GM19438 (cell line): ENCODE measurements at regions not wholly inside any gene's neighbourhood (a gene's known extent, or its start where the extent isn't known, plus 50 kb on each side); places are given as distances from the start of the nearest gene placed in this dataset.
A peak's percentile ranks its signal among the peaks of the same experiment; 100 is the strongest.

Experiments
- ATAC-seq: cut with Tn5 transposase; IDR thresholded peaks from one replicate; pipeline ENCODE4 v1.9.1; 2021; ENCODE audit warnings: low read depth; ENCODE audit not compliant: unreplicated experiment

DNA sequence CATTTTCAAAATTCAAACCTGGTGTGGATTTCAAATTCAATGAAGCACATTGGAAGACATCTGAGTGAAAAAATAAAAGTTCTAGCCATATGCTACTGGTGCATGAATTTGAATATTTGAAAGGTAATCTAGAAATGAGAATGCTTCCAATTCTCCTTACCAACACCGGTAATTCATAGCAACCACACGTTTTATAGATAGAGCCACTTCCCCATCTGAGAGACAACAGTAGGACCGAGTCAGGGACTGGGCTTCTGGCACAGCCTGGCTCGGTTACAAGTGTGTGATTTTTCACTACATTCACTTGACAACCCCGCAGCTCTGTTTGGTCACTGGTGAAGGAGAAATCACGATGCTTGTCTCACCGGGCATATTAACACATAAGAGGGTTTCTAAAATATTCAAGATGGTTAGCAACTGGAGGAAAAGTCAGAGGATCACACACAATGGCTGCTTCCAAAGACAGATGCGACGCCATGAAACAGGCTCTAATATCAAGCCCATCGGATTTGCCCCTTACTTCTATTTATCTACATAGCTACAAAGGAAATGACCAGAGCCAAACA lies 86.5 kb upstream of the FOXN3 start:
- no peak for ATAC-seq

DNA sequence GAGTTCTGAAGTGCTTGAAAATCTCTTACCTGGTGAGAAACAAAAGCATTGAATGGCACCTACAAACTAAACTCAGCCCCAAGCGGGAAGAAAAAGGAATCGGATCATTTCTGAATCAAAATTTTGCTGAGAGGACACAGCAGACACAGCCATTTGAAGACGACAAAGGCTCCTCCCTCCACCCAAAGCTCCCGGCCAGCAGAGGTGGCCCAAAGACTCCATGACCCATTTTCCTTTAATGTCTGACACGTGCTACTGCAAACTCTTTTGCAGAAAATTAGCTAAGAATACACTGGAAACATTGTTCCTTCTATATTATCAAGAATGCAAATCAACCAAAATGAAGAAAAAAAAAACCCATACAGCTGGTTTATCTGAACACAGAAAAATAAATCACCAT lies 85.9 kb upstream of the FOXN3 start:
- ATAC-seq = no peak

DNA sequence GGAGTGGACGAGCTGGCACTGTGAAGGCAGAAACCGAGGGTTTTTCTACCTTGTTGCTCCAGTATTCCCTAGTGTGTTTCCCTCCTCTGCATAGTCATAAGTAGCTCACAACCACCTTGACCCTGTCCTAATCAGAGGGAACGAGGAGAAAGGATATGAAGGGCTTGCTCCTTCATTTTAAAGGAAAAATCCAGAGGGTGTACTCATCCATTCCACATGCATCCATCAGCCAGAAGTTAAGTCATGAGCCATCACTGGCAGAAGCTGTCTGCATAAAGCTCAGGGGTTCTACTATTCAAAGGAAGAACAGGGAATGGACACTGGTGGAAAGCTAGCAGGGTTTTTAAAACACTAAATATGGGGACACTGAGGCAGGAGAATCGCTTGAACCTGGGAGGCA lies 84.3 kb upstream of the FOXN3 start:
- no peak for ATAC-seq

DNA sequence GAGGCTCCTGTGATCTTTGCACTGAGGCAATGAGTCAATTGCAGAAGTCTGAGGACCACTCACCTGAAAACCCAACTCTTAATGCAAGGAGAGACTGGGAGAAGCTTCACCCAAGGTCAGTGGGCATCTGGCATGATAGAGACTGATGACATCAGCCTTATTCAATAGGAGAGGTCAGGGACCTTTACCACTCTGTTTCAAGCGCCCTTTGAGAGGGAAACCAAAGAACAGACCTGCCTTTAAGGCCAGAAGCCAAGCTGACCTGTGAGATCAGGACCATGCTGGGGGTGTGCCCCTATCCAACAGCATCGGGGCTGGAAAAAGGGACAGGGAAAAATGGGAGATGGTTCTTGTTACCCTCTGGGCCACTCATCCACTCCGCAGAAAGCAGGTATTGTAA lies 83.3 kb upstream of the FOXN3 start:
- no peak for ATAC-seq

DNA sequence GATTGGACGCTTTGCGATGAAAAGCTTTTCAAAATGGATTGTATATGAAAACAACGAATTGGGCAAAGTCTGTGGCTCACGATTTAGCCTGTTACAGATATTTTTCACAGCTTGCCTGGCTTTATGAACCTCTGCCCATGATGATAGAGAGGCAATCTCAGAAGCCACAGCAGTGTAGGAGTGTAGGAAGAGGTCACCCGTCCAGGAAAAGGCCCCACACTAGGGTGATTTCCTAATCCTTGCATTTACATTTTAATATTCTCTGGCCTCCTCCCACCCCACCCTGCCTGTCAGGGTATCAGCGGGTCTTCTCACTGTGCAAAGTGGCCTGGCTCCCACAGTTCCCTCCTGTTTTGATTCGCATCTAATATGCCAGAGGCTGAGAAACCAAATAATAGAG lies 81.8 kb upstream of the FOXN3 start:
- ATAC-seq = no peak

DNA sequence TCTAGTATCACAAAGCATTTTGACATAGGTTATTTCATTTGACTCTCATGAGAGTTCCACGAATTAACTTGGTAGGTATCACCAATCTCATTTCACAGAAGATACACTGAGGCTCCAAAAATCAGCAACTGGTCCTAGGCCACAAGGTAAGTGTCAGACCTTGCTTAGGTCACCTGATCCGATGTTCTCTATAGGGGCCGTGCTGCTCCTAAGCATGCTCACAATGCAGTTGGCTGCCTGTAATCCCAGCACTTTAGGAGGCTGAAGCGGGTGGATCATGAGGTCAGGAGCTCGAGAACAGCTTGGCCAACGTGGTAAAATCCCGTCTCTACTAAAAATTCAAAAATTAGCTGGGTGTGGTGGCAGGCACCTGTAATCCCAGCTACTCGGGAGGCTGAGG lies 78.7 kb upstream of the FOXN3 start:
- no peak for ATAC-seq

DNA sequence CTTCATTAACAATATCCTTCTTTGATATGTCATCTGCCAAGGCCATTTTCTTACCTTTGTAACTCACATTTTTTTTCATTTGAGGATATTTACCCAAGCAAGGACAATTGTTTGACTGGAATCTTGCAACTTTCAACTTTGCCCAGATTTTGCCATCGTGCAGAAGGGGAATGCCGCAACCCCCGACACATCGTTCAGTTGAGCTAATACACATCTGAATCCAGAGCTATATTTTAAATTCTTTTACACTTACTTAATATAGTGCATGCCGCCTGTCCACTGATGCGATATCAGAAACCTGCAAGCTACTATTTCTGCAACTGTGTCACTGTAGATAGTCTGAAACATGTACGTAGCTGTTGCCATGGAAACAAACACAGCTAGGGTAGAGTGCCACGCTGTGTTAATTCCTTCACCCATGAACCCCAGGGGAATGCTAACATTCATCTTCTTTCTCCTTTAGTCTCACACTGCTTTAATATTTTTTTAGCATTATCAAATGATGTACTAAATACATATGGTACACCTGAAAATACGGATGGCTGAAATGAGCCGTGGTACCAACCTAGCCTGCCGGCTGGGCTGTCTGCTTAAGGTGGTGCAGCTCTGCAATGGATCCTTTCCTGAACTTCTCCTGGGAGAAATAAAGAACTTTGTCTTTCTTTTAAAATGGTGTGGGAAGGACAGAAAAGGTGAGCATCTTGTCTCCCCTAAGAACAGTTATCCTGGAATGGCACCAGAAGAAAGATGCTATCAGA lies 77.0 kb upstream of the FOXN3 start:
- peak; percentile 93 for ATAC-seq

DNA sequence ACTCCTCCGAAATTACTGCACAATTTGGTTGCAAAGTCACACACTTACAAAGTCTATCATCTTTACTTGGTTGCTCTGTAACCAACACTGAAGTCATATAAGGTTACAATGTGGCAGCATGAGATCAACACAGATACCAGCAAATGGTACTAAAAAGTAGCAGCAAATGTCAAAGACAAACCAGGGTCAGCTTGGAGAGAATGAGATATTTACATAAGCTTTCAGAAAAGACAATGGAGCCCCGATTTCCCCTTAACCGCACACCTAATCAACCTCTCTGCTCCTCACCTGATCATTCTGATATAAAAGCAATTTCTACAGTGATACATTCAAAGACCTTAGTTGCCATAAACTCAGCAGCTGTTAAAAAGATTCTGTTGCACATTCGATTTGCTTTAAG lies 76.4 kb upstream of the FOXN3 start:
- ATAC-seq = no peak

DNA sequence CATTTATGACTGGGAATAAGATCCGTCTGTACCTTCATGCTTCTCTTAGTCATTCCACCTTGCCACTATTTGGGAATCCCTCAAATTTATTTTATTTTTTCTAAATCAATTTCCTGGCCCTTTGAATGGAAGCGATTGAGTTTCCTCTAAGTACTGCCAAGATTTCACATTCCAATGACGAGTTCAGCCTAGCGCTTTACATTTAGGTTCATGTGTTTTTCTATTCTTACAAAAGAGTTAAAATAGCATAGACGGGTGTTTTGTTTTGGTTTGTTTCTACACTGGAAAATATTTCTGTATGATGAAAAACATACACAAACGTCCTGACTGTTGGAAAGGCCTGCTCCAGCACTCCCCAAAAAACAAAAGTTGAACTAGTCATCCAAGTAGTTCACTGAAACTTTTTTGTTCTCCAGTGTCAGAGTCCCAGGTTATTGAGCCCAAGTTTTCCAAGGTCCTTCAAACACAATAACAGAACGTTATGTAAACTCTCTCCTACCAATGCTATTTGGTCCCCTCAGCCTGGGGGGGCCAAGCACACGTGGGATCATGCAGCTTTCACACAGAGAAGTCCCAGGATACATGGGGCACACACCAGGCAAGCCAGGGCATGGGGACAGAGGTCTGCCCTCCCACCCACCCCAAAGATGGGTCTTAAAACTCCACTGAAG lies 74.8 kb upstream of the FOXN3 start:
- no peak for ATAC-seq

DNA sequence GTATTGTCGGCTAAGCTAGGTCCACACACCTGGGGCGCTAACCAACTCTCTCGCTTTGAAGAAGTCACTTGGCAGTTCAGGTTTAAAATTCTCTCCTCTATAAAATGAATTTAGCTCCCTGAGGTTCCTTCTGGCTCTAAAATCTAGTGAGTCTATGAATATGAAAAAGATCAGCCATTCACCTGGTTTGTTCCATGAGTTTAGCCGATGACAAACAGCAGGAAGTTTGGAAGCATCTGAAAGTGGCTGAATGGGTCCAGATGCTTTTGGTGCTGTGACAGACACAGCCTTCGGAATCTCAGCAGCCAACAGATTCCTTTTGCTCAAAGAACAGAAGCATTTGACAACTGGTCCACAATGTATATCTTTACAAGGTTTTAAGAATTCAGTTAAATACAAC lies 73.4 kb upstream of the FOXN3 start:
- no peak for ATAC-seq

DNA sequence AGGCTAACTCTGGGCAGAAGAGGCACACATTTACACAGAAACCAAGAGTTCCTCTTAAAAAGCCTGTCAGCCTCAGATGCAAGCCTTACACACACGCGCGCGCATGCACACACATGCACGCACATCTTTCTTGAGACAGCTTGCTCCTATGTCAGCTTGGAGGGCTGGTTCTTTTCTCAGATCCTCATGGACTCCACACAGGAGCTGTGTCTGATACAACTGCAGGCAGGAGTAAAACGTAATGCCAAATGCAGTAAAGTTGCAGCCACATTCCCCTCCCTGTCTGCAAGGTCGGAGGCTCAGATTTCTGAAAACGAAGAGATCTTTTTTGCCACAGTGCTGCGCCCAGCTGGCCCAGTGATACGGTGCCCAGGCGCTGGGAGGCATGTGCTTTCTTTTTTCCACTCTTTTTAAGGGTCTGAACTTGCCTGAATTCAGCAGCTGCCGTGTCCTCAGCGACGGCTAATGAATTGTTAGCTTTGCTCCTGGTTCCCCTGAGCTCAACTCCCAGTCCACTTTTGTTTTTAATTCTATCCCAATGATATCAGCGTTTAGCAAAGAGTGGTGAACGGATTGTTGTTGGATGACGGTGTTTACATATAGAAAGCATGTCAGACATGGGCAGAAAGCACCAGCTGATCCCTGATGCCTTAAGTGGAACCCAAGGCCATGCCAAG lies 72.9 kb upstream of the FOXN3 start:
- ATAC-seq = no peak

DNA sequence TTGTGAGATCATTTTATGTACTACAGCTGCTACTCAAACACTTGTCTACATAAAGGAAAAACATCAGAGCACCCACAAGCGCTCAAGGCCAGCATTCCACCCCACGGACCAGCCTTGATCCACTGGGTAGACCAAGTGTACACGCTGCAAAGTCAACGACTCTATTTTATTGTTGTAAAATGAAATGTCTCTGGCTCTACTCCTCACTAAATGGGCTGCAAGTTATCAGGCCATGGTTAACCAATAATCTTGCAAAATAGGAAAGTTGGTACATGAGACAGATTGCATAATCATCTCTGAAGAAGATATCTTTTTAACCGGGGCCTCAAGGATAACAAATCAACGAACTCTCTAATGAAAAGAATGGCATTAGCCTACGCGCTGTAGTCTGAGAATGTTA lies 69.9 kb upstream of the FOXN3 start:
- ATAC-seq = no peak

DNA sequence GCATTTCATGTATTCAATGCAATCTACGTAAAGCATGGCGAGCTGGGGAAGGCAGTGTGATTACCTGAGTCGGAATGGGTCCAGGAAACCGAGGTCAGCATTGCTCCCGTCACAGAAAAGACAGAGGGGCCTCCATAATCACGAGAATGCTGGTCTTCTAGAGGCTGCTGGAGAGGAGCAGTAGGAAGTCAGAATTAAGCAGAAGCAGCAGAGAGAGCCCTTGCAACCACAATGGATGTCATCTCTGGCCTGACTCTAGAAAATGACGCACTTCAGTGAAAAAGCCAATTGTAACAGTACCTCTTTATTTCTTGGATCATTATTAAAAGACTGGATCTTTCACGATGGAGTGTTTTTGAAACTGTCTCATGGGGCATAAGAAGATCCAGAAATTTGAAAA lies 69.5 kb upstream of the FOXN3 start:
- no peak for ATAC-seq

DNA sequence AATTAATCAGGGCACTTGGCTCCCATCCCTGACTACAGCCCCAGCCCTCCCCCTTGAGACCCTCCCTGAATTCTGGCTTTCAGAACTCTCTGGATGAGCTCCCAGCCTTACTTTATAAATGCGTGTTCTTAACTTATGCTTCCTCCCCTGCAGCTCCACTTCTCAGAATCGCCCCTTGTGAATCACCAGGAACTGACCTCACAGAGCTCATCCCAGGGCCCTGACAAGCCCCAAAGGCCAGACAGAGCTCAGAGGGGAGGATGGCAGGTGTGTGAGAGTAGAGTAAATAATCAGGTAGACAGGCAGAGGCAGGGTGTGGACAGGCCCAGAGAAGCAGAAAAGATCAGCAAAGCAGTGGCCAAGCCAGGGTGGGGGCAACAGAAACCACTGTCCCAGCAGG lies 68.2 kb upstream of the FOXN3 start:
- no peak for ATAC-seq

DNA sequence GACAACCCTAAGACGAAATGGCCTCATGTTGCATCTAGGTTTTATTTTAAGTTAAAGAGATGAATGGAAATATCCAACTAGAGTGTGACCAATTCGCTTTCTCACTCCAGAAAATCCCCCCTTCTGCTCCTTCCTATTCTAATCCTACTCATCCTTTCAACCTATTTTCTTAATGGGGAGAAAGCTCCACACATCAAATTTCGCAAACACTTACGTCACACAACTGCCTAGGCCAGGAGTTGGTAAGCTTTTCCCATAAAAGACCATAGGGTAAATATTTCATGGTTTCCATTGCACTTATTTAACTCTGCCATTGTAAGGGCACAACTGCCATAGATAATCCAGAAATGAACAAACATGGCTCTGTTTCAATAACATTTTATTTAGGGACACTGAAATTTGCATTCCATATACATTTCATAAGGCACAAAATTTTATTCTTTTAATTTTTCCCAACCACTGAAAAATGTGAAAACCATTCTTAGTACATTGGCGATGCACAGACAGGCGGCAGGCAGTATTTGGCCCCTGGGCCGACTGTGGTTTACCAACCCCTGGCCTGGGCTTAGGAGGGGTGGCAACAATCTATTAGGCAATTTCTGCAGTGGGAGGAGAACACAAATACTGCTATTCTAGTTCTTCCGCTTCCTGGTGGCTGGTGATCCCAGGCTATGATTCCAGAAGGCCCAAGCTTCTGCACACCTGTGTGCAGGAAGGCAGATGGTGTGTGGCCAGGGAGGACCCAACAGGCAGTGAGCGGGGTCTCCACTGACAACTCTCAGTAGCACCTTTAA lies 67.2 kb upstream of the FOXN3 start:
- no peak for ATAC-seq

DNA sequence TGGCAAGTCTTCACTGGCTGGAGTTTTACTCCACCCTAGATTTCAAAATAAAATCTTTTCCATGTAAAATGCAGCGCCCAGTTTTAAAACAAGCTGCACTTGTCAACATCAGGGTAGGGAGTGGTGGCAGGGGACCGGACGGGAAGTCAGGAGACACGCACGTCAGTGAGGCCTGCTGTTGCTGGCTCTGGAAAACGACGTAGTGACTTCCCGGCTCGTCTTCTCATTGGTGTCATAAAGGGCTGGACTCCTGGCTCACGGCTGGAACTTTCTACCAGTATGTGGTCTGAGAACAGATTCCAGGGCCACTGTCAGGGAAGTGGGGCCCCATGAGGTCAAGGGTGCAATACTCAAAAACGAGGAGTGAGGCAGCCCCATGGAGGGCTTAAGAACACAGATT lies 64.2 kb upstream of the FOXN3 start:
- no peak for ATAC-seq

DNA sequence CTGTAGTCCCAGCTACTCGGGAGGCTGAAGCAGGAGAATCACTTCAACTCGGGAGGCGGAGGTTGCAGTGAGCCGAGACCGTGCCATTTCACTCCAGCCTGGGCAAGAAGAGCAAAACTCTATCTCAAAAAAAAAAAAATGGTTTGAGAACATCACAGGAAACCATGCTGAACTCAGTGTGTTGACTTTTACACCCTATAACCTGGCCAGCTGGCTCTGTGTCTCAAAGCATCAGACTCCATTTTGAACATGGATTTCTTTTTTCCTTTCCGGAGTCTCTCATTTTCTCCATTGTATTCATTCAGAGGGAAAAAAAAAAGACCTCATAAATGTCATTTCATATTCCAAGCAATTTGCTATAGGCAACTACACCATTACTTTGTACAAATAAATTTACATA lies 63.2 kb upstream of the FOXN3 start:
- ATAC-seq = no peak

DNA sequence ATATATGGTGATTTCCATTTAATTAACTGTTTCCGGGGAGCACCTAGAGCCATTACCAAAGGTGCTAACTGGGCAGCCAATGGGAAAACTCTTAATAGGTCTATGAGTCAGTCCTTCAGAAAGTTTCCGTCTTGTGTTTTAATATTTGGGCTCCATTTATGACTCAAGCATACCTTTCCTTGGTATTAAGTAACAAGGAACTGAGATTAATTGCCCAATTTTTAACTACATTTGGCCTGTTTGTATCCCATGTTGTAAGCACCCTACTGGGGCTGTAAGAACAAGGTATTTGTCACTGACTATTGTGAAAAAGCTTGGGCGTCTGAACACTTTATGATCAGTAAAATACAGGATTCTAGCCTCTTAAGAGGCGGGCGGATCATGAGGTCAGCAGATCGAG lies 62.8 kb upstream of the FOXN3 start:
- no peak for ATAC-seq

DNA sequence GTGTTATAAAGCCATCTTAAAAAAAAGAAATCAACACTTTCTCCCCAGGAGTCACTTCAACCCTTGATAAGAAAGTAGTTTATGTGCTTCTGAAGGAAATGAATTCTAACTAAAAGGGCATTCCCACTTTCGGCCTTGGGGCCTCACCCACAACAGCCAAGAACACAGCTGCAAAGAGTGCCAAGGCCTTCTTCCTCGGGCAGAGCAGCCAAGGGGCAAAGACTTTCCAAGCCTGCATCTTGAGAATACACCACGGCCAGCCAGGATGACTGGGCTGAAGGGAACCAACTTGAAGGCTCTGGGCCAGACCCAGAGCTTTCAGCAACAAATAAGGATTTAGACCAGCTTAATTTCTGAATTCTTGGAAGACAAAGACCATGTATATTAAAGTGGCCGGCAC lies 60.4 kb upstream of the FOXN3 start:
- no peak for ATAC-seq

DNA sequence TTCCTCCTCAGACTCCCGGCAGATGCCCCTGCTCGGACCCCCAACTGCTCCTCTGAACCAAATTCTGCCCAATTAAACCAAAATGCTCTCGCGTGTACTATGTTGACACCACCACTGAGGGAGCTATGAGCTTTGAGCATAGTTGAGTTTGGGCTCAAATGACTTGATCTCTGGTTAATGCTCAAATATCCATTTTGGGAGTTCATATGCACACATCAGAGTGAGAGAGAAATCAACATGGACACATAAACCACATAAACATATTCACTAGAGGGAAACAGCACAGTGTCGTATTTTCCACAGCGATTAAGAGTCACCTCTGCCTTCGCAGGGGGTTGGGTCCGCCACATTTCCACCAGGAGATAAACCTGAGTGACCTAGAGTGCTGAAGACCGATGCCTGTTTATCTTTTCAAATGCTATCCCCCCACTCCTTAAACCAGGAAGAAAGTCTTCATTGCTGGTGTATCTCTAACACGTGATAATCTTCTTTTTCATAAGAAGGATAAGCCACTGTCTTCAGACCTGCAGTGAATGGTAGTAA lies 59.4 kb upstream of the FOXN3 start:
- ATAC-seq = no peak

DNA sequence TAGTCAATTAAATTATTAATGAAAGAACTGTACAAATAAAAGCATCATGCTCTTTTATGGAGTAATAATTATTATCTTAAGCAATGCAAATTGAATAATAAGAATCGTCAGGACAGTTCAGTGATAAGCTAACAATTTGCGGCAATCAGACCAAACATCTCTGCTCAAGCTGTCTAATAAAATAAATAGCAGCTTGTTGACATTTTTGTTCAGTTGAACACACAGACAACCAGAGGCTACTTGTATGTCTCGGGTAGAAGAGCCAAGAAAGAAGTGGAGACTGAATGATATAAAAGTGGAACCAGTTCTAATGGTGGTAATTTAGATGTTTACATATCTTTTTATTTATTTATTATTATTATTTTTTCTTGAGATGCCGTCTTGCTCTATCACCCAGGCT lies 57.4 kb upstream of the FOXN3 start:
- ATAC-seq = no peak
